ENCODE measurements at regions not wholly inside any gene's neighbourhood (a gene's known extent, or its start where the extent isn't known, plus 50 kb on each side); places are given as distances from the start of the nearest gene placed in this dataset.

- Histone ChIP-seq H3K9me3 (ENCODE audit: low read depth) (no peaks in the 10 kb centered on the region), H3K4me3 (no peak overlapping the region), H3K79me2 (ENCODE audit: low read depth) (no peaks in the 10 kb centered on the region), H3F3A (ENCODE audit: low read depth) (no peaks in the 10 kb centered on the region), H3K4me2 (no peak overlapping the region), H2AFZ (replicated peaks) (no peak overlapping the region), H4K20me1 (ENCODE audit: low read depth) (no peaks in the 10 kb centered on the region), H3K36me3 (no peaks in the 10 kb centered on the region), H3K27ac (no peak overlapping the region), H3K4me1 (no peaks in the 10 kb centered on the region), H3K9ac (no peak overlapping the region), H3K27me3 (no peaks in the 10 kb centered on the region)
- Mint-ChIP-seq H3K27me3 (ENCODE audit: insufficient read depth, low read depth) (no peaks in the 10 kb centered on the region), H3K36me3 (no peaks in the 10 kb centered on the region), H3K4me3 (no peak overlapping the region), H3K4me1 (peaks cover 6% of the 10 kb centered on the region), H3K9me3 (no peaks in the 10 kb centered on the region), H3K27ac (no peak overlapping the region)
- DNase-seq (ENCODE audit: low spot score) = no peak
- TF ChIP-seq CTCF (IDR thresholded peaks at IDR 0.05) (no peak), EZH2phosphoT487 (IDR thresholded peaks at IDR 0.05) (no peak), EZH2 (IDR thresholded peaks at IDR 0.05) (no peak)
Observed at GRCh38 chr2:22279541-22279940, 1105.4 kb upstream of the KLHL29 start.

GRCh38 chr2:22281033-22281432 lies 1103.9 kb upstream of the KLHL29 start:
- Histone ChIP-seq H3K36me3 (no peaks in the 10 kb centered on the region), H3K4me3 (no peak overlapping the region), H3K27me3 (no peaks in the 10 kb centered on the region), H3F3A (ENCODE audit: low read depth) (no peaks in the 10 kb centered on the region), H3K27ac (no peak overlapping the region), H3K4me2 (no peak overlapping the region), H4K20me1 (ENCODE audit: low read depth) (no peaks in the 10 kb centered on the region), H3K4me1 (no peaks in the 10 kb centered on the region), H3K9ac (no peak overlapping the region), H3K9me3 (ENCODE audit: low read depth) (no peaks in the 10 kb centered on the region), H3K79me2 (ENCODE audit: low read depth) (no peaks in the 10 kb centered on the region), H2AFZ (replicated peaks) (no peak overlapping the region)
- no peak for TF ChIP-seq EZH2phosphoT487 (IDR thresholded peaks at IDR 0.05)
- no peak for TF ChIP-seq CTCF (IDR thresholded peaks at IDR 0.05)
- no peak for TF ChIP-seq EZH2 (IDR thresholded peaks at IDR 0.05)
- H3K27me3 Mint-ChIP-seq (ENCODE audit: insufficient read depth, low read depth) = no peaks in the 10 kb centered on the region
- no peak overlapping the region for H3K4me3 Mint-ChIP-seq
- no peak for DNase-seq (ENCODE audit: low spot score)
- peaks cover 6% of the 10 kb centered on the region for H3K4me1 Mint-ChIP-seq
- H3K27ac Mint-ChIP-seq = no peak overlapping the region
- H3K9me3 Mint-ChIP-seq = no peaks in the 10 kb centered on the region
- H3K36me3 Mint-ChIP-seq = no peaks in the 10 kb centered on the region

GRCh38 chr2:22282220-22282619 lies 1102.8 kb upstream of the KLHL29 start:
- H3K27me3 ChIP-seq = no peaks in the 10 kb centered on the region
- no peaks in the 10 kb centered on the region for H3F3A ChIP-seq (ENCODE audit: low read depth)
- H3K4me1 ChIP-seq = no peaks in the 10 kb centered on the region
- H3K9me3 ChIP-seq (ENCODE audit: low read depth) = no peaks in the 10 kb centered on the region
- no peak overlapping the region for H2AFZ ChIP-seq (replicated peaks)
- H3K36me3 ChIP-seq = no peaks in the 10 kb centered on the region
- no peaks in the 10 kb centered on the region for H3K36me3 Mint-ChIP-seq
- TF ChIP-seq CTCF (IDR thresholded peaks at IDR 0.05) = no peak
- no peak for TF ChIP-seq EZH2phosphoT487 (IDR thresholded peaks at IDR 0.05)
- TF ChIP-seq EZH2 (IDR thresholded peaks at IDR 0.05) = no peak
- no peaks in the 10 kb centered on the region for H3K27me3 Mint-ChIP-seq (ENCODE audit: insufficient read depth, low read depth)
- H3K79me2 ChIP-seq (ENCODE audit: low read depth) = no peaks in the 10 kb centered on the region
- no peak overlapping the region for H3K9ac ChIP-seq
- H3K4me3 Mint-ChIP-seq = no peak overlapping the region
- H3K9me3 Mint-ChIP-seq = no peaks in the 10 kb centered on the region
- H3K4me1 Mint-ChIP-seq = peaks cover 6% of the 10 kb centered on the region
- H3K4me2 ChIP-seq = no peak overlapping the region
- H3K27ac ChIP-seq = no peak overlapping the region
- no peak overlapping the region for H3K27ac Mint-ChIP-seq
- H4K20me1 ChIP-seq (ENCODE audit: low read depth) = no peaks in the 10 kb centered on the region
- H3K4me3 ChIP-seq = no peak overlapping the region
- no peak for DNase-seq (ENCODE audit: low spot score)

GRCh38 chr2:22282916-22283315 lies 1102.1 kb upstream of the KLHL29 start:
- Mint-ChIP-seq H3K4me3 (no peak overlapping the region), H3K9me3 (no peaks in the 10 kb centered on the region), H3K36me3 (no peaks in the 10 kb centered on the region), H3K27me3 (ENCODE audit: insufficient read depth, low read depth) (no peaks in the 10 kb centered on the region), H3K27ac (no peak overlapping the region), H3K4me1 (peaks cover 6% of the 10 kb centered on the region)
- H3K9me3 ChIP-seq (ENCODE audit: low read depth) = no peaks in the 10 kb centered on the region
- no peaks in the 10 kb centered on the region for H3F3A ChIP-seq (ENCODE audit: low read depth)
- H3K4me2 ChIP-seq = no peak overlapping the region
- no peaks in the 10 kb centered on the region for H3K36me3 ChIP-seq
- H3K79me2 ChIP-seq (ENCODE audit: low read depth) = no peaks in the 10 kb centered on the region
- H3K27ac ChIP-seq = no peak overlapping the region
- no peak overlapping the region for H2AFZ ChIP-seq (replicated peaks)
- DNase-seq (ENCODE audit: low spot score) = no peak
- H4K20me1 ChIP-seq (ENCODE audit: low read depth) = no peaks in the 10 kb centered on the region
- no peaks in the 10 kb centered on the region for H3K27me3 ChIP-seq
- TF ChIP-seq EZH2phosphoT487 (IDR thresholded peaks at IDR 0.05) (no peak), CTCF (IDR thresholded peaks at IDR 0.05) (no peak)
- H3K4me3 ChIP-seq = no peak overlapping the region
- H3K4me1 ChIP-seq = no peaks in the 10 kb centered on the region
- no peak overlapping the region for H3K9ac ChIP-seq
